Thoracic aorta (tissue), 2 donors: ENCODE measurements at regions not wholly inside any gene's neighbourhood (a gene's known extent, or its start where the extent isn't known, plus 50 kb on each side); places are given as distances from the start of the nearest gene placed in this dataset.

Source experiments
- ATAC-seq: fragments of 150-250 bp; one replicate; pipeline ENCODE4 v1.8.0; 2017; ENCODE audit warnings: low read depth; ENCODE audit not compliant: insufficient number of reproducible peaks, low FRiP score
- DNase-seq: peaks from one replicate; pipeline ENCODE4 v3.0.0-alpha.2; 2020; ENCODE audit warnings: low spot score
- H3K27ac ChIP-seq, 2 donors: fragments of 200-600 bp; sonication (generic); 1 replicate in 1 of 2; 2 replicates in 1 of 2; pipeline ENCODE4 v1.5.1; 2016; ENCODE audit warnings: mild to moderate bottlenecking in 2 of 2, moderate library complexity in 2 of 2
- H3K27me3 ChIP-seq: fragments of 200-600 bp; sonication (generic); replicated peaks from 2 replicates; pipeline ENCODE4 v1.6.0; 2016; ENCODE audit warnings: mild to moderate bottlenecking; ENCODE audit not compliant: insufficient read depth
- H3K36me3 ChIP-seq: fragments of 200-600 bp; sonication (generic); one replicate; pipeline ENCODE4 v1.5.1; 2016
- H3K4me1 ChIP-seq, 2 donors: fragments of 200-600 bp; sonication (generic); 1 replicate in 1 of 2; 2 replicates in 1 of 2; pipeline versions ENCODE4 v1.5.1 to v1.6.0; 2016; ENCODE audit warnings: low read depth in 2 of 2, mild to moderate bottlenecking in 1 of 2; ENCODE audit not compliant: control insufficient read depth in 1 of 2
- H3K4me3 ChIP-seq: fragments of 200-600 bp; sonication (generic); 2 replicates; pipeline ENCODE4 v1.5.1; 2016; ENCODE audit warnings: mild to moderate bottlenecking
- H3K9me3 ChIP-seq: fragments of 200-600 bp; sonication (generic); 2 replicates; pipeline ENCODE4 v1.5.1; 2016
- TF ChIP-seq, protein P1 (sequence below): fragments of 200-600 bp; sonication (generic); IDR thresholded peaks from one replicate; pipeline ENCODE4 v1.5.1; 2019; ENCODE audit warnings: antibody characterized with exemption

DNA sequence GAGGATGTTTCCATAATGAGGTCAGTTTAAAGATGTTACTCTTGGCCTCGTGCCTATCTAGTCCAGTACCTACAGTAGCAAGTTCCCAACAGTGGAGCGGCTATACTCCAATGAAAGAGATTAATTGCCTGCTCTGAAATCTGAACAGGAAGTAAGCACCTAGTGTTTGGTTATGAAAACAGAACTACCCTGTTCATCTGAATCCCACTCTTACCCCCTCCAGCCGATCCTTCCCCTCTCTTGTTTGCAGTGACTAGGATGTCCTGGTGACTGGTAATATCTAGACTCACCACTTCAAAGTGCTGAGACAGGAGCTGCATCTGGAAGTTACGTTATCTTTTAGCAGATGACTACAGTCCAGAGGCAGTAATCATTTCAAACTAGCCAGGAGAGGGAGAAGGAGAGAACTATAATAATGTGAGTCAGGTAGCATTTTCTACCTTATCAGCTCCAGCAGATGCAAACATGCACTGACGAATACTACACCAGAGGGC, 666.7 kb upstream of the NRP1 start:
- TF ChIP-seq, protein P1, sequence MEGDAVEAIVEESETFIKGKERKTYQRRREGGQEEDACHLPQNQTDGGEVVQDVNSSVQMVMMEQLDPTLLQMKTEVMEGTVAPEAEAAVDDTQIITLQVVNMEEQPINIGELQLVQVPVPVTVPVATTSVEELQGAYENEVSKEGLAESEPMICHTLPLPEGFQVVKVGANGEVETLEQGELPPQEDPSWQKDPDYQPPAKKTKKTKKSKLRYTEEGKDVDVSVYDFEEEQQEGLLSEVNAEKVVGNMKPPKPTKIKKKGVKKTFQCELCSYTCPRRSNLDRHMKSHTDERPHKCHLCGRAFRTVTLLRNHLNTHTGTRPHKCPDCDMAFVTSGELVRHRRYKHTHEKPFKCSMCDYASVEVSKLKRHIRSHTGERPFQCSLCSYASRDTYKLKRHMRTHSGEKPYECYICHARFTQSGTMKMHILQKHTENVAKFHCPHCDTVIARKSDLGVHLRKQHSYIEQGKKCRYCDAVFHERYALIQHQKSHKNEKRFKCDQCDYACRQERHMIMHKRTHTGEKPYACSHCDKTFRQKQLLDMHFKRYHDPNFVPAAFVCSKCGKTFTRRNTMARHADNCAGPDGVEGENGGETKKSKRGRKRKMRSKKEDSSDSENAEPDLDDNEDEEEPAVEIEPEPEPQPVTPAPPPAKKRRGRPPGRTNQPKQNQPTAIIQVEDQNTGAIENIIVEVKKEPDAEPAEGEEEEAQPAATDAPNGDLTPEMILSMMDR, result no peak
- no peaks in the 10 kb centered on the region for H3K27me3 ChIP-seq
- no peak for ATAC-seq

DNA sequence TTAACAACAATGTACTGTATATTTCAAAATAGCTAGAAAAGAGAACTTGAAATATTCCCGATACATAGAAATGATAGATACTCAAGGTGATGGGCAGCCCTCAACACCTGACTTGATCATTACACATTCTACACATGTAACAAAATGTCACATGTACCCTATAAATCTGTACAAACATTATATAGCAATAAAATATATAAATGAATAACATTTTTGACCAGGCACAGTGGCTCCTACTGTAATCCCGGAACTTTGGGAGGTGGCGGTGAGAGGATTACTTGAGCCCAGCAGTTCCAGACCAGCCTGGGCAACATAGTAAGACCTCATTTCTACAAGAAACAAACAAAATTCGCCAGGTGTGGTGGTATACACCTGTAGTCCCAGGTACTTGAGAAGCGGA, 659.5 kb upstream of the NRP1 start:
- H3K4me1 ChIP-seq, result peaks cover 11% of the 10 kb centered on the region in 2 donors
- H3K9me3 ChIP-seq, result no peaks in the 10 kb centered on the region
- no peak for ATAC-seq
- no peaks in the 10 kb centered on the region for H3K27me3 ChIP-seq
- H3K27ac ChIP-seq, result no peak overlapping the region
- no peak overlapping the region for H3K4me3 ChIP-seq
- H3K36me3 ChIP-seq, result no peaks in the 10 kb centered on the region
- DNase-seq, result no peak
- TF ChIP-seq, protein P1, result no peak

More for the DNA sequence above, 666.7 kb upstream of the NRP1 start:
- Histone ChIP-seq H3K36me3 (no peaks in the 10 kb centered on the region), H3K4me3 (no peak overlapping the region), H3K4me1 (no peaks in the 10 kb centered on the region), H3K27ac (no peak overlapping the region), H3K9me3 (no peaks in the 10 kb centered on the region)
- no peak for DNase-seq

DNA sequence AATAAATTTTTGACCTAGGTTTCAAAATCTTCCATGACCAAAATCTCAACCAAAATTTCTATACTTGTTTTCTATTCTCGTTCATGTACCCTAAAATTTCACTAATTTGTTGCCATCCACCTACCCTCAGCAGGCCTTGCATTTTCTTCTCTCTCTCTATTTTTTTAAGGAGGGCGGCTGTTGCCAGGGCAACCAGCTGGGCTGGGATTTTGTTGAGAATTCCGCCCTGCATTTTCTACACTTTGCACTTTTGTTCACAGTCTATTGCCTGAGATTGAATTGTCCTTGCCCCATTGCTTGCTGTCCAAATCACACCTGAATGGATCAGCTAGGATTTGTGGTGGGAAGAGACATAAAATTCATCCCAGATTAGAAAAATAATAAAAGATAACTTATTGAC, 657.5 kb upstream of the NRP1 start:
- Histone ChIP-seq H3K36me3 (no peaks in the 10 kb centered on the region), H3K4me1 (peaks cover 11% of the 10 kb centered on the region in 2 donors), H3K4me3 (no peak overlapping the region), H3K9me3 (no peaks in the 10 kb centered on the region), H3K27ac (no peak overlapping the region), H3K27me3 (no peaks in the 10 kb centered on the region)
- ATAC-seq (no peak), DNase-seq (no peak)
- TF ChIP-seq, protein P1, result no peak

DNA sequence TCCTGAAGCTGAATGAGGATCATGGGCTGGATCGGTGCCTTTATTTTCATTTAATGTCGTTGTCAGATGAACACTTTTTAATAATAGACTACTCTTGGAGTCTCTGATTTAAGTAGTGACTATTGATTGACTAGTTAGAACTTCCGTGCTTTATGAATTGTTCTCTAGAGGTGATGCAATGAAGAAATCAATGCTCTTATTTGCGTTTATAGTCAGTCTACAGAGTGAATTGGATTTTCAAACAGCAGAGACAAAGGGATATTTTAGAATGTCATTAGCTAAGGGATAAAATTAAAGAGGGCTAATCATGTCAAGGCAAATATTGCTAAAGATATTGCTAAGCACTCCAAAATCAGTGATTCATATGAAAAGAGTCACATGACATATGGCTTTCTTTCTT, 652.0 kb upstream of the NRP1 start:
- H3K4me3 ChIP-seq, result no peak overlapping the region
- ATAC-seq (no peak), DNase-seq (no peak)
- TF ChIP-seq, protein P1, result no peak
- H3K36me3 ChIP-seq, result no peaks in the 10 kb centered on the region
- H3K27ac ChIP-seq, result no peak overlapping the region
- H3K4me1 ChIP-seq, result no peaks in the 10 kb centered on the region
- H3K27me3 ChIP-seq, result no peaks in the 10 kb centered on the region
- no peaks in the 10 kb centered on the region for H3K9me3 ChIP-seq

DNA sequence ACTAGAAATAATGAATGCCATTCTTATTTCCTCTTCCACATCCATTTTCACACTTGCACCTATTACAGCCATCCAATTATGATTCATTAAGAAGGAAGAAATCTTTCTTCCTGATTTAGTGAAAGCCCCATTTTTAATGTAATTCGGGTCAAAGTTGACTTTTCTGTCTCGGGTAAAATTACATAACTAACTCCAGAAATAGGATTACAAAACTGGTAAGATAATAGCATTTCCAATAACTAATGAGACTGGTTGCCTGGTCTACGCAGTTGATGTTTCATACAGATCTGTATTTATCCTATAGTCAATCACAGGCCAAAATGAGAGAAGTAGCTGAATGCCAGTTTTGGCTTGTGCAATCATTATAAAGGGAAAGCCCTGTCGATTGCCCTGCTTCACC, 651.5 kb upstream of the NRP1 start:
- H3K27me3 ChIP-seq, result no peaks in the 10 kb centered on the region
- no peak overlapping the region for H3K4me3 ChIP-seq
- H3K27ac ChIP-seq, result no peak overlapping the region
- no peaks in the 10 kb centered on the region for H3K36me3 ChIP-seq
- no peaks in the 10 kb centered on the region for H3K9me3 ChIP-seq
- no peaks in the 10 kb centered on the region for H3K4me1 ChIP-seq
- DNase-seq, result no peak
- TF ChIP-seq, protein P1, result no peak
- ATAC-seq, result no peak
